ENCODE measurements at regions not wholly inside any gene's neighbourhood (a gene's known extent, or its start where the extent isn't known, plus 50 kb on each side); places are given as distances from the start of the nearest gene placed in this dataset.

DNA sequence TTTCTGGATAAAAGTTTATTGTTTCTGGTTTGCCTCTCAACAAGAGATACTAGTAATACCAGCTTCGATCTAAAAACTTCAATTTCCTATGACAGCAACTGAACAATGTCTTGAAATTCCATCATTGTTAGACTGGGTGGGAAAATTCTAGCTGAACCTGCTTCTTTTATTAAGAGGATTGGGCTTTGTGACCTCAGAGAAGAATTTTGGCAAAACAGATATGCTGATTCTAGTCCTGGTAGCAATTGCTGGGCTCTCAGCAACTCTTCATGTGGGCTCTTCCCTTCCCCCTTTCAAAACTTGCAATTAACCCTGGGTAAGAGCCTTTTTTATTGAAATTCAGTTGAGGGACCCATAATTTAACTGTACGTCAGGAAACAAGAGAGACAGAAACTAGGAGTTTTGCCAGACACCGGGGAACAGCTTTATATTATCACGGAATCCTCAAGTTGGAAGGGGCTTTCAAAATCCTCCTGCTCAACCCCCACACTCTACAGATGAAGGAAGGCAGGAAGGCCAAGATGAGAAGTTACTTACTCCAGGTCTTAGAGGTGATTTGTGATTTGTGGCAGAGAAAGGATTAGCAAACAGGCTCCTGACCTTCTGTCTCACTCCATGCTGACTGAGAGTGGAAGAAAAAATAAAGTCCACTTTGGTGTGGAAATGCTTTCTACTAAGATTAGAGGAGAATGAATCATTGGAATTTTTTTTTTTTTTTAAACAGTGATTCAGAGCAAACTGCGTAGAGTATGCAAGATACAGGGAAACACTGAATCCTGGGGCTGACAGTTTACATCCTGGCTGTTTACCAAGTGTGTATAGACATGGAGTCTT is 239.0 kb upstream of the ATP2B1 start:
- WGBS, 2 donors, result 45 to 51% methylated on average over 5 of the region's 5 CpGs
- intact Hi-C loops (cut with DNase I), result no loop called here
- DNase-seq, result no peak
- H3K4me3 ChIP-seq, result no peak overlapping the region
- ATAC-seq, result peak in 7 of 8 donors; percentile 36 to 78 (median 67)
- H3K4me1 ChIP-seq, result peaks cover 5 to 40% (median 14%) of the 10 kb centered on the region in 9 donors
- no peaks in the 10 kb centered on the region for H3K36me3 ChIP-seq
- H3K27ac ChIP-seq, result peak overlapping the region in 5 of 10 donors; percentile 9 to 70 (median 32)
- no peaks in the 10 kb centered on the region for H3K27me3 ChIP-seq
- H3K9me3 ChIP-seq, result no peaks in the 10 kb centered on the region
- TF ChIP-seq, protein P1, sequence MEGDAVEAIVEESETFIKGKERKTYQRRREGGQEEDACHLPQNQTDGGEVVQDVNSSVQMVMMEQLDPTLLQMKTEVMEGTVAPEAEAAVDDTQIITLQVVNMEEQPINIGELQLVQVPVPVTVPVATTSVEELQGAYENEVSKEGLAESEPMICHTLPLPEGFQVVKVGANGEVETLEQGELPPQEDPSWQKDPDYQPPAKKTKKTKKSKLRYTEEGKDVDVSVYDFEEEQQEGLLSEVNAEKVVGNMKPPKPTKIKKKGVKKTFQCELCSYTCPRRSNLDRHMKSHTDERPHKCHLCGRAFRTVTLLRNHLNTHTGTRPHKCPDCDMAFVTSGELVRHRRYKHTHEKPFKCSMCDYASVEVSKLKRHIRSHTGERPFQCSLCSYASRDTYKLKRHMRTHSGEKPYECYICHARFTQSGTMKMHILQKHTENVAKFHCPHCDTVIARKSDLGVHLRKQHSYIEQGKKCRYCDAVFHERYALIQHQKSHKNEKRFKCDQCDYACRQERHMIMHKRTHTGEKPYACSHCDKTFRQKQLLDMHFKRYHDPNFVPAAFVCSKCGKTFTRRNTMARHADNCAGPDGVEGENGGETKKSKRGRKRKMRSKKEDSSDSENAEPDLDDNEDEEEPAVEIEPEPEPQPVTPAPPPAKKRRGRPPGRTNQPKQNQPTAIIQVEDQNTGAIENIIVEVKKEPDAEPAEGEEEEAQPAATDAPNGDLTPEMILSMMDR (IDR thresholded peaks at IDR 0.05), result no peak

- Histone ChIP-seq H3K27ac (no peak overlapping the region), H3K4me3 (no peak overlapping the region), H3K9me3 (no peaks in the 10 kb centered on the region), H3K4me1 (peaks cover 5 to 40% (median 14%) of the 10 kb centered on the region in 9 donors), H3K27me3 (no peaks in the 10 kb centered on the region), H3K36me3 (no peaks in the 10 kb centered on the region)
- DNase-seq, result no peak
- TF ChIP-seq, protein P1 (IDR thresholded peaks at IDR 0.05), result no peak
- ATAC-seq, result no peak
- intact Hi-C loops (cut with DNase I), result no loop called here
- WGBS, 2 donors, result 78 to 84% methylated on average over 6 of the region's 6 CpGs
Measured at GRCh38 chr12:89946518-89947135, 238.0 kb upstream of the ATP2B1 start.

DNA sequence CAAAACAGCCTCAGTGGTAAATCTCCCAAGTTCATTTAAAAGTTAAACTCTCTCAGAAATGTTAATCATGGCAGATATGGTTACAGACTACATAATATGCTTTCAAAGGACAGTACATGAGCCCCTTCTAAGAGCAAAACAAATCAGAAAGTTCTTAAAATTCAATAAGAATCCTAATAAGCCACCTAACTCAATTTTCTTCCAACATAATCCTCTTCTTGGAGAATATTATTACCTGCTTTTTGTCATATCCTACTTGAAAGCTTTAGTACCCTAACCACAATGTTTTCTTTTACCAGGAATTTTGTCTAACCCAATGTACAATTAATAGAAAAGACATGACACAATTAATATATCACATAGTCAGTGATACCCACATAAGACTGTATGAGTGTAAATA is 236.5 kb upstream of the ATP2B1 start:
- no peak for ATAC-seq
- H3K9me3 ChIP-seq, result no peaks in the 10 kb centered on the region
- H3K4me1 ChIP-seq, result peaks cover 5 to 30% (median 14%) of the 10 kb centered on the region in 9 donors
- no peak overlapping the region for H3K4me3 ChIP-seq
- no peaks in the 10 kb centered on the region for H3K27me3 ChIP-seq
- DNase-seq, result no peak
- no peaks in the 10 kb centered on the region for H3K36me3 ChIP-seq
- intact Hi-C loops (cut with DNase I), result no loop called here
- TF ChIP-seq, protein P1 (IDR thresholded peaks at IDR 0.05), result no peak
- H3K27ac ChIP-seq, result no peak overlapping the region

- TF ChIP-seq, protein P1 (IDR thresholded peaks at IDR 0.05), result no peak
- DNase-seq, result no peak
- H3K27me3 ChIP-seq, result no peaks in the 10 kb centered on the region
- H3K4me1 ChIP-seq, result peaks cover under 1 to 13% (median 8%) of the 10 kb centered on the region in 9 donors
- H3K36me3 ChIP-seq, result no peaks in the 10 kb centered on the region
- H3K4me3 ChIP-seq, result no peak overlapping the region
- H3K27ac ChIP-seq, result no peak overlapping the region
- no peaks in the 10 kb centered on the region for H3K9me3 ChIP-seq
- intact Hi-C loops (cut with DNase I), result no loop called here
- no peak for ATAC-seq
Measured at GRCh38 chr12:89943463-89943862, 234.8 kb upstream of the ATP2B1 start.

All from heart right ventricle (tissue), 16 donors.